ENCODE measurements at regions not wholly inside any gene's neighbourhood (a gene's known extent, or its start where the extent isn't known, plus 50 kb on each side); places are given as distances from the start of the nearest gene placed in this dataset.

DNA sequence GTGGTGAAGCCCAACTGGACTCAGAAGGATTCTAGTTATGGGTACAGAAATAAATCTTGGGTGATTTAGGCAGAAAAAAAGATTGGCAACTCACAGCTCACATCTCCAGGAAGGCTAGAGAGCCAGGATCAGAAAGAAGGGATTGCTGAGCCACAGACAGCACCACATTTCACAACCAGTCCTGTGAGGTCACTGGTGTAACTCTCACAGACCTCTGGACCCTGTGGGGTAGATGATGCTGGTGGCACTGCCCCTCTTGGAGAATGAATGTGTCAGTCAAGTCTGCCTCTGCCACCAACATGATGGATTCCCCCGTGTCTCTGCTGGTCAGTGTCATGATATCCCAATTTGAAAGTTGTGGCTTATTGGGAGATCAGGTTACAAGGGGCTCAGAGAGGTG is 70.9 kb upstream of the HMCN1 start:
- Mint-ChIP-seq H3K36me3 (no peaks in the 10 kb centered on the region), H3K27me3 (ENCODE audit: low read depth) (no peaks in the 10 kb centered on the region), H3K9me3 (no peaks in the 10 kb centered on the region), H3K27ac (peak overlapping the region; percentile 25), H3K4me1 (peaks cover 27% of the 10 kb centered on the region), H3K4me3 (no peak overlapping the region)
- TF ChIP-seq, protein P1, sequence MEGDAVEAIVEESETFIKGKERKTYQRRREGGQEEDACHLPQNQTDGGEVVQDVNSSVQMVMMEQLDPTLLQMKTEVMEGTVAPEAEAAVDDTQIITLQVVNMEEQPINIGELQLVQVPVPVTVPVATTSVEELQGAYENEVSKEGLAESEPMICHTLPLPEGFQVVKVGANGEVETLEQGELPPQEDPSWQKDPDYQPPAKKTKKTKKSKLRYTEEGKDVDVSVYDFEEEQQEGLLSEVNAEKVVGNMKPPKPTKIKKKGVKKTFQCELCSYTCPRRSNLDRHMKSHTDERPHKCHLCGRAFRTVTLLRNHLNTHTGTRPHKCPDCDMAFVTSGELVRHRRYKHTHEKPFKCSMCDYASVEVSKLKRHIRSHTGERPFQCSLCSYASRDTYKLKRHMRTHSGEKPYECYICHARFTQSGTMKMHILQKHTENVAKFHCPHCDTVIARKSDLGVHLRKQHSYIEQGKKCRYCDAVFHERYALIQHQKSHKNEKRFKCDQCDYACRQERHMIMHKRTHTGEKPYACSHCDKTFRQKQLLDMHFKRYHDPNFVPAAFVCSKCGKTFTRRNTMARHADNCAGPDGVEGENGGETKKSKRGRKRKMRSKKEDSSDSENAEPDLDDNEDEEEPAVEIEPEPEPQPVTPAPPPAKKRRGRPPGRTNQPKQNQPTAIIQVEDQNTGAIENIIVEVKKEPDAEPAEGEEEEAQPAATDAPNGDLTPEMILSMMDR (IDR thresholded peaks at IDR 0.05; ENCODE audit: unreplicated experiment), result no peak
- DNase-seq (ENCODE audit: low spot score in 2 of 2, unreplicated experiment in 2 of 2), result no peak

DNA sequence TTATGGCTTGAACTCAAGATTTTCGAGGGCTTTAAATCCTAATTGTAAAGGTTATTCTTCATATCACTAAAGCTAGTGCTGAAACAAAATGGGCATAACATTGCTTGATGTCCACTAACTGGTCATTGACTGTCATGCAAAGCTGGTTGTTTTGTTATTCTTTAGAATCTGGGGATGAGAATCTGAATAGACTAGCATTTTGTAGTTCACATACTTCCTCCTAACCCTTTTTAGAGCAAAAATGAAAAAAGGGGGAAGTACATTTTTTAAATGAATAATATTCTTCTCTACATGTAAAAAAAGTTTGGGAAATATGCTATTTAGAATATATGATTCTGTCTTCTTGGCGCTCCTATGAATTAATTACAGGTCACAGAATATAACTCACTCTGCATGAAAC is 72.2 kb upstream of the HMCN1 start:
- TF ChIP-seq, protein P1 (IDR thresholded peaks at IDR 0.05; ENCODE audit: unreplicated experiment), result no peak
- H3K27ac Mint-ChIP-seq, result no peak overlapping the region
- no peaks in the 10 kb centered on the region for H3K9me3 Mint-ChIP-seq
- no peak overlapping the region for H3K4me3 Mint-ChIP-seq
- peaks cover 23% of the 10 kb centered on the region for H3K4me1 Mint-ChIP-seq
- no peaks in the 10 kb centered on the region for H3K36me3 Mint-ChIP-seq
- no peak for DNase-seq (ENCODE audit: low spot score in 2 of 2, unreplicated experiment in 2 of 2)
- no peaks in the 10 kb centered on the region for H3K27me3 Mint-ChIP-seq (ENCODE audit: low read depth)

DNA sequence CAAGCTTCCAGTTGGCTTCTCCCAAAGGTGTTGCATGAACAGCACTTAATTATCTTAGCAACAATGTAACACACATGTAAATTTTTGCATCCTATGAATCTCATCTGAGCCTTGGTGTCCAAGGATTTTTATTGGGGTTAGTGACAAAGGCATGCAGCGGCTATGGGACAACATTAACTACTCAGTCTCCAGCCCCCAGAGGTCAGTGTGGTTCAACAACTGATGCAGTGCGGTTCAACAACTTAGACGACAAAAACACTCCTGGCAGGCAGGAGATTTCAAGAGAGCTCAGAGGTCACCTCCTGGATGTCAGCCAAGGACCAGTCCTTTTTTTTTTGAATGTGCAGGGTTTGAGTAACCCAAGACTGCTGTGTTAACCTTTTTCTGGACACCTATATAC is 77.5 kb upstream of the HMCN1 start:
- H3K4me1 Mint-ChIP-seq, result peaks cover 10% of the 10 kb centered on the region
- TF ChIP-seq, protein P1 (IDR thresholded peaks at IDR 0.05; ENCODE audit: unreplicated experiment), result no peak
- H3K27me3 Mint-ChIP-seq (ENCODE audit: low read depth), result no peaks in the 10 kb centered on the region
- H3K4me3 Mint-ChIP-seq, result no peak overlapping the region
- H3K9me3 Mint-ChIP-seq, result no peaks in the 10 kb centered on the region
- no peak overlapping the region for H3K27ac Mint-ChIP-seq
- no peaks in the 10 kb centered on the region for H3K36me3 Mint-ChIP-seq
- DNase-seq (ENCODE audit: low spot score in 2 of 2, unreplicated experiment in 2 of 2), result no peak

- TF ChIP-seq, protein P1 (IDR thresholded peaks at IDR 0.05; ENCODE audit: unreplicated experiment), result no peak
- Mint-ChIP-seq H3K27ac (no peak overlapping the region), H3K27me3 (ENCODE audit: low read depth) (no peaks in the 10 kb centered on the region), H3K4me3 (no peak overlapping the region), H3K36me3 (no peaks in the 10 kb centered on the region), H3K9me3 (no peaks in the 10 kb centered on the region), H3K4me1 (peaks cover 17% of the 10 kb centered on the region)
- DNase-seq (ENCODE audit: low spot score in 2 of 2, unreplicated experiment in 2 of 2), result no peak
Measured at GRCh38 chr1:185654952-185655314, 79.3 kb upstream of the HMCN1 start.

- no peak for DNase-seq (ENCODE audit: low spot score in 2 of 2, unreplicated experiment in 2 of 2)
- no peak overlapping the region for H3K27ac Mint-ChIP-seq
Measured at GRCh38 chr1:185654199-185654951, 79.8 kb upstream of the HMCN1 start.

More at GRCh38 chr1:185654199-185654951, 79.8 kb upstream of the HMCN1 start:
- Mint-ChIP-seq H3K4me1 (peaks cover 23% of the 10 kb centered on the region), H3K9me3 (peaks cover 3% of the 10 kb centered on the region), H3K4me3 (no peak overlapping the region), H3K27me3 (ENCODE audit: low read depth) (no peaks in the 10 kb centered on the region), H3K36me3 (peaks cover 4% of the 10 kb centered on the region)
- TF ChIP-seq, protein P1 (IDR thresholded peaks at IDR 0.05; ENCODE audit: unreplicated experiment), result no peak
